C1 segment of cervical spinal cord (tissue), 14 donors: ENCODE measurements at regions not wholly inside any gene's neighbourhood (a gene's known extent, or its start where the extent isn't known, plus 50 kb on each side); places are given as distances from the start of the nearest gene placed in this dataset.
A peak's percentile ranks its signal among the peaks of the same experiment; 100 is the strongest.

Experiments
- DNase-seq, 14 donors: peaks; one replicate each; lab custom pipeline; 2025; lab: John Stamatoyannopoulos, UW

DNA sequence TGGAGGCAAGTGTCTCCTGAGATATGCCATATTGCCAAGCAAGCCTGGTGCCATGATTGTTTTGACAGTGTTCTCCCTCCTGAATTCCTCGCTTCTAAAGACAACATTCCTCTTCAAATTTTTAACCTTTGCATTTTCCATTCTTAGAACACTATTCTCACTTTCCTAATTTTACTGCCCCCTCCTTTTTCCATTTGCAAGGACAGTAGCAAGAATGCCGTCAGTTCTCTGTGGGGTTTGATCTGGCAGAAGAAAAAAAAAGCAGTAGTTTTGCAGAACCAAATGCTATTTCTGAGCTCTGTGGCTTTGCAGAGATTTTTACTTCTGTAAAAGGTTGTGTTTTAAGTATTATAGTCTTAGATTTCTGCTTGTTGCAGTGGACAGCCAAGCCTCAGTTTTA is 295.2 kb downstream of the NUAK1 start:
- no peak for DNase-seq

DNA sequence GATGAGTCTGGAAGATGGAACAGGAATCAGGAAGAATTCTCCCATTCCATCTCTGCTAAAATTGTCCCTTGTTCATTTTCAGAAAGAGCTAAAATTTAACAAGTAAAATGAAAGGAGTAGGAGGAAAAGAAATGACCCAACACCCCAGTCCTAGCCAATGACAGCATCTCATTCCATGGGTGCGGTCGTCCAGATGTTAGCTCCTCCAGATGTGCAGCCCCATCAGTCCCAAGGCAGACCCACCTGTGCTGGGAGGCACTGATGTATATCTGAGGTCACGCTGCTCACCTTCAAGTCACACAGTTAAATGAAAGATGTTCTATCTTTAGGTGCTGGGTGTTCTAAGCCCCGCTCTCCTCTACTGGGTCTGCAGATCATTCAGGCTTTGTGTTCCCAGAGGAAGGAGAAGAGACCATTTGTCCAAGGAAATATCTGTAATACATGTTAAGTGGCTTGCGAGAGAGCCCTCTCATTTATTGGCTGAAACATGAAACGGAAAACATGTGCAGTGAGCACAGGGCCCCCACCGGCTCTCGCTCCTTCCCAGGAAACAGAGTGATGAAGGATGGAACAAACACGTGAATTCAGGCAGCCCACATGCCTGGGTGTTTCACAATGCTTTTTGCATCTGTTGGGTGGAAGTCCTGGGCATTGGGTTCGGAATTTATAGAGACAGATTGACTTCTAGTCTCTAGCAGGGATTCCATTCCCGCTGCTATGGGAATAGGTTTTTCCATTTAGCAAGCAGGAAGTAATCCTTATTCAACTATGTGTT is 294.6 kb downstream of the NUAK1 start:
- no peak for DNase-seq

DNA sequence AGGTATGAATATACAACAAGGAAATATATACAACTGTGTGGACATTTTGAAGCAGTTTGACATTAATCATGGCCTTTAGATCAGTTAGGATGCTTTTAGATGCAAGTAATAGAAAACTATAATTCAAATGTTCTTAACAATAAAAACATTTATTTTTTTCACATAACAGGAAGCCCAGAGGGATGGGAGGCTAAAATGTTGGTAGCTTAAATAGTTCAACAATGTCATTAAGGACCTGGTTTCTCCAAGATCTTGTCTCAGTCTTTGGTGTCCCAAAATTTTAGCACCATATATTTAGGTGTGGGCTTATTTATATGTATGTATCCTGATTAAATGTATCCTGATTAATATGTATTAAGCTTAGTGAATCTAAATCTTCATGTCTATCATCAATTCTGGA is 292.4 kb downstream of the NUAK1 start:
- no peak for DNase-seq

DNA sequence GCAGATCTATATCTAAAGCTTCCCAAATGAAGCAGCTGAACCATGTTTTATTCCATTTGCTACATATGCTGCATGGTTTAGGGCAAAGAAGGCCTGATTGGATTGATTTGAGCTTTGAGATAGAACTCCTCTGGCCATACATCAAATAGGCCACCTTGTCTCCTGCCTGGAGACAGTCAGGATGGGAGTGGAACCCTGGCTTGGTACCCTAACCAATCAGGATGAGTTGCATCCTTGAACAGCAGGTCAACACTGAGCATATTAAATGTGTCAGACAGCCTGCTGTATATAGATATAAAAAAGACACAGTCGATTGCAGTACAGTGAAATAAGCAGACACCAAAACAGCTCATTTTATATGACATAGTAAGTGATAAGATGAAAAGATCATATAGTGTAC is 291.7 kb downstream of the NUAK1 start:
- no peak for DNase-seq

DNA sequence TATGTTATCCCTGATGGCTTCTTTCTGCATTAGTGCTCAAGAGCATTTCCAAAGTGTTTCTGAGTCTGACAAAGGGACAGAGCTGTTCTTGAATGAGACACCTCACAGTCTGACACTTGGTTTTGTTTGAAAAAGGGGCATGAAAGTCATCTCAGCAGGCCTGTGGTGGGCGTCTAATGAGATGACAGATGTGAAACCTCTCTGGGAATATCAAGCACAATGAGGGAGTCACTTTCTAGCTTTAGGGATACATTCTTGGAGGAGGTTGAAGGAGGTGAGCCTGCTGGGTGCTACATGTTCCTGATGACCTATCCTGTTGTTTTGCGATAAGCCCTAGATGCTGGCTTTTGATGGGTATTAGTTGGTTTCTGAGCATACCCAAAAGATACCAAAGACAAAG is 290.5 kb downstream of the NUAK1 start:
- DNase-seq: no peak

DNA sequence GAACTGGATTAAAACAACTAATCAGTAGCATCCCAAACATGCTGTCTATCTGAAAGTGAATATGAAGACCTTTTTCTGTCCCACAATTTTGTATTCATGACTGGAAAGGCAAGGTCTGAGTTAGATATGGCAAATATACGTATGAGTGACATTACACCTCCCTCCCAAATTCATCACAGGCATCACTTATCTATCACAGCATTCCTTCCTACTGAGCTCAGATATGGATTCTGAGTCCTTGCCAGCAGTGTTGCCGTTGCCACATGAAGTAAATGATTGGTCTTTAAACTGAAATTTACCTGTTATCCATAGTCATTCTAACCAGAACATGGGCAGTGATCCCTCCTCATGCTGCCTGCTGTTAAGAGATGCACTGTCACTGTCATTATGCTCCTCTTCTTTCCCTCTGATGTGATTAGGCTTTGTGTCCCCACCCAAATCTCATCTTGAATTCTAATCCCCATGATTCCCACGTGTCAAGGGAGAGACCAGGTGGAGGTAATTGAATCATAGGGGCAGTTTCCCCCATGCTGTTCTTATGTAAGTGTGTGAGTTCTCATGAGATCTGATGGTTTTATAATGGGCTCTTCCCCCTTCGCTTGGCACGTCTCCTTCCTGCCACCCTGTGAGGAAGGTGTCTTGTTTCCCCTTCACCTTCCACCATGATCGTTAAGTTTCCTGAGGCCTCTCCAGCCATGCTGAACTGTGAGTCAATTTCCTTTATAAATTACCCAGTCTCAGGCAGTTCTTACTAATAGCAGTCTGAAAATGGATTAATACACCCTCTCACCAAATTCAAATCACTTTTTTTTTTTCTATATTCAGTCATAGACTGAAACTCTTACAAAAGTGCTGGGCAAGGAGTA is 288.4 kb downstream of the NUAK1 start:
- no peak for DNase-seq

GRCh38 chr12:105852496-105852895 is 286.3 kb downstream of the NUAK1 start:
- DNase-seq: no peak

GRCh38 chr12:105852951-105853350 is 285.8 kb downstream of the NUAK1 start:
- no peak for DNase-seq

DNA sequence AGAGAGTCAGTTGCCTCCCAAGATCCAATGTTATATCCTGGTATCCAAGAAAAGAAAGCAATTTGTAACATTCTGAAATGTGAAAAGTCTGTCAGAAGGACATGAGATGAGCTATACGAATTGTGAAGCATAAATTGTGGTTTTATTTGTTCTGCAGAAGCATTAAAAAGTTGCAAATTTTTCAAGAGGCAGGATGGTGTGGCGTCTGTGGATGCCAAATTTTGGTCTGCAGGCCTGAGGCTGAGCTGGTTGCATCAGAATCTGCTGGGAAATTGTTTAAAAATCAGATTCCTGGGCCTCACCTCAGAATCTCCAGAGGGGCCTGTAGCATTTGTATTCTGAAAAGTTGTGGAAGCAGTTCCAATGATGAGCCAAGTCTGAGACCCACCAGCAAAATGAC is 284.7 kb downstream of the NUAK1 start:
- no peak for DNase-seq

DNA sequence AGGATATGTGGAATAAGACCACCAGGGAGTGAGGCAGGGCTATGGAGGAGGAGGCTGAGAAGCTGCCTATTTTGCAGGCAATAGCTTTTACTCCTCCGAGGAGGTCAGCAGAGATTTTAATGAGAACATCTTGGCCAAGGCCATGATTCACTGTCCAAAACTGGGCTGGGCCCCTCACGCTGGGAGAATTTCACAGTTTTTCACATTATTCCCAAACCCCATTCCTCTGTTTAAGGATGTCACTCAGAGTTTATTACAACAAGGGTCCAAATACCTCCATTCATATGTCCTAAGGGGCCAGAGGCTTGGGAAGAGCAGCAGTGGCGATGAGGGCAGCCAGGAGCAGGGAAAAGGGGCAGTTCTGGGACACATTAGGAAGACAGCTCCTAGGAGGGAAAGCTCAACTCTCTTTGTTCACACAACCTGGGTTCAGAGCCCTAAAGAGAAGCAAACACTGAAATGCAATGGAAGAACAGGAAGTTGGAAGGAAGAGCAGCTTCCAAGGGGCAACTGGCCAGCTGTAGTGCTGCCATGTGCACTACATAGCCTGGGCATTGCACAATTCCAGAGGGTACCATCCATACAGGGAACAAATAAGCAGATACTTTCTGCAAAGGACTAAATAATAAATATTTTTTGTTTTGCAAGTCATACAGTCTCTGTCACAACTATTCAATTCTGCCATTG is 283.2 kb downstream of the NUAK1 start:
- peak in 1 of 14 donors; percentile 16 for DNase-seq

GRCh38 chr12:105856048-105856405 is 282.7 kb downstream of the NUAK1 start:
- DNase-seq: peak in 1 of 14 donors; percentile 42

DNA sequence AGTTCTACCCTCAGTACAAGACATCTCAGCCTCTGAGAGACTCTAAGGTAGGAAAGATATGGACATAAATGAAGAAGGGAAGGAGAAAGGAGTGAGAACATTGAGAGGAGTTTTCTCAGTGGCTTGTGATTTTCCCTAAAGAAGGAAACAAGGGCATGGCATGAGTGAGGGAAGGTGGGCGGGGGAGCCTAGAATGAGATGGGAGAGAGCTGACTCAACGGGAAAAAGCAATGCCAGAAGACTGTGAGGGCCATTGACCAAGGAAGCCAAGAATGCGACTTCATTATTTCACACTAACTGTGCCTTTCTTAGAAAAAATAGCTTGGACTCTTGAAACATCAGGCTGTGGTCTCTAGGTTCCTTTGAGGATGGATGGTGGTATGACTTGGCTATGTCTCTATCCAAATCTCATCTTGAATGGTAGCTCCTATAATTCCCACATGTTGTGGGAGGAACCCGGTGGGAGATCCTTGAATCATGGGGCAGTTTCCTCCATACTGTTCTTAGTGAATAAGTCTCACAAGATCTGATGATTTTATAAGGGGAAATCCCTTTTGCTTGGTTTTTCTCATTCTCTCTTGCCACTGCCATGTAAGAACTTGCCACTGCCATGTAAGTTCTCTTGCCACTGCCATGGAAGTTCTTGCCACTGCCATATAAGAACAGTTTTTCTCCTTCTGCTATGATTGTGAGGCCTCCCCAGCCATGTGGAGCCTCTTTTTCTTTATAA is 279.6 kb downstream of the NUAK1 start:
- no peak for DNase-seq

GRCh38 chr12:105860561-105861207 is 278.1 kb downstream of the NUAK1 start:
- DNase-seq: no peak

DNA sequence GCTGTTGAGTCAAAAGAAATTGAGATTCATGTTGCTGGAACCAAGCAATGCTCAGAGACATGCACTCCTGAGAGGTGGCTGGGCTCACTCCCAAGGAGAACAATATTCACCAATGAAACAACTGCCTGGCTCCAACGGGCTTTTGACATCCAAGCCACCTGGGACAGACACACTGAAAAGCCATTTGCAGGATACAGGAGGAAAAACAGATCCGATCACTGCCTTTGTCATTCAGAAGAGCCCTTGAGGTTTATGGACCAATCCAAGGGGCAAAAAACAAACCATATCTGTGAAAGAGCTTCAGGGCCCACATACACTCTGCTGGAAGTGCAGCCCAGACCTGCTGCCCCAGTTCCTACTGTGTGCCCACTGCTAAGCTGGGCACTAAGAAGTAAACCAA is 277.5 kb downstream of the NUAK1 start:
- no peak for DNase-seq

DNA sequence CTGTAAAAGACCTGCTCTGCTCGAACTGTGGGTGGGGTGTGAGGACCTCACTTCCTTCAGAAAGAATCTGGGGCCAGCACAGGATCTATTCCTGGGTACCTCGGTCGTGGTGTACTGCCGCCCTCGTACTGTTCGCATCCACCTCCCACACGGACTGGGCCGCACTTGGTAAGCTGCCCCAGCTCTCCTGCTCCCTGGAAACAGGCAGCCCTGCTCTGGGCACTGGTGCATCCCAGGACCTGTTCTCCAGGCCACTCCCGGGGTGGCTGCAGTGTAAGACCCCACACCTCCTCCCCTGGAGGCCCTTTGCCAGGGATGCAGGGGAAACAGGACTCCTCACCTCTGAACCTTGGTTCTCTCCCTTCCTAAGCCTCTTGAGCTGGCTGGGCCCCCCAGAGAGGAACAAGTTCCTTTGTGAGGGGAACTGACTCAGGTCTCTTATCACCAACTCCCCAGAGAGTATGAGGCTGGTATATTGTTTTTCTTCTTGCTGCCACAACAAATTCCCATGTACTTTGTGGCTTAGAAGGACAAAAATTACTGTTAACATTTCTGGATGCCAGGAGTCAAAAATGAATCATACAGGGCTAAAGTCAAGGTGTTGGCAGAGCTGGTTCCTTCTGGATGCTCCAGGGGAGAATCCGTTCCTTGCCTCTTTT is 276.5 kb downstream of the NUAK1 start:
- no peak for DNase-seq

- no peak for DNase-seq
Observed at GRCh38 chr12:105864316-105864715, 274.4 kb downstream of the NUAK1 start.

GRCh38 chr12:105864901-105865300 is 273.9 kb downstream of the NUAK1 start:
- DNase-seq: no peak

GRCh38 chr12:105865886-105866285 is 272.9 kb downstream of the NUAK1 start:
- DNase-seq: no peak

- DNase-seq: no peak
Observed at GRCh38 chr12:105874121-105874520, 264.6 kb downstream of the NUAK1 start.

- no peak for DNase-seq
Observed at GRCh38 chr12:105876396-105876927, 262.3 kb downstream of the NUAK1 start.
